ENCODE measurements at regions not wholly inside any gene's neighbourhood (a gene's known extent, or its start where the extent isn't known, plus 50 kb on each side); places are given as distances from the start of the nearest gene placed in this dataset.

- H3K9me3 ChIP-seq: no peaks in the 10 kb centered on the region
- H3K4me3 ChIP-seq: no peak overlapping the region
- intact Hi-C loops (cut with DNase I): no loop called here
- H3K4me1 ChIP-seq: no peaks in the 10 kb centered on the region
- no peaks in the 10 kb centered on the region for H3K36me3 ChIP-seq
- H3K27me3 ChIP-seq: no peaks in the 10 kb centered on the region
- H3K27ac ChIP-seq: no peak overlapping the region
- no peak for DNase-seq (ENCODE audit: low spot score in 2 of 2)
- TF ChIP-seq, protein P1, sequence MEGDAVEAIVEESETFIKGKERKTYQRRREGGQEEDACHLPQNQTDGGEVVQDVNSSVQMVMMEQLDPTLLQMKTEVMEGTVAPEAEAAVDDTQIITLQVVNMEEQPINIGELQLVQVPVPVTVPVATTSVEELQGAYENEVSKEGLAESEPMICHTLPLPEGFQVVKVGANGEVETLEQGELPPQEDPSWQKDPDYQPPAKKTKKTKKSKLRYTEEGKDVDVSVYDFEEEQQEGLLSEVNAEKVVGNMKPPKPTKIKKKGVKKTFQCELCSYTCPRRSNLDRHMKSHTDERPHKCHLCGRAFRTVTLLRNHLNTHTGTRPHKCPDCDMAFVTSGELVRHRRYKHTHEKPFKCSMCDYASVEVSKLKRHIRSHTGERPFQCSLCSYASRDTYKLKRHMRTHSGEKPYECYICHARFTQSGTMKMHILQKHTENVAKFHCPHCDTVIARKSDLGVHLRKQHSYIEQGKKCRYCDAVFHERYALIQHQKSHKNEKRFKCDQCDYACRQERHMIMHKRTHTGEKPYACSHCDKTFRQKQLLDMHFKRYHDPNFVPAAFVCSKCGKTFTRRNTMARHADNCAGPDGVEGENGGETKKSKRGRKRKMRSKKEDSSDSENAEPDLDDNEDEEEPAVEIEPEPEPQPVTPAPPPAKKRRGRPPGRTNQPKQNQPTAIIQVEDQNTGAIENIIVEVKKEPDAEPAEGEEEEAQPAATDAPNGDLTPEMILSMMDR (IDR thresholded peaks at IDR 0.05): no peak
These were observed 70.5 kb upstream of the GCSH start for GRCh38 chr16:81166417-81167300.

DNA sequence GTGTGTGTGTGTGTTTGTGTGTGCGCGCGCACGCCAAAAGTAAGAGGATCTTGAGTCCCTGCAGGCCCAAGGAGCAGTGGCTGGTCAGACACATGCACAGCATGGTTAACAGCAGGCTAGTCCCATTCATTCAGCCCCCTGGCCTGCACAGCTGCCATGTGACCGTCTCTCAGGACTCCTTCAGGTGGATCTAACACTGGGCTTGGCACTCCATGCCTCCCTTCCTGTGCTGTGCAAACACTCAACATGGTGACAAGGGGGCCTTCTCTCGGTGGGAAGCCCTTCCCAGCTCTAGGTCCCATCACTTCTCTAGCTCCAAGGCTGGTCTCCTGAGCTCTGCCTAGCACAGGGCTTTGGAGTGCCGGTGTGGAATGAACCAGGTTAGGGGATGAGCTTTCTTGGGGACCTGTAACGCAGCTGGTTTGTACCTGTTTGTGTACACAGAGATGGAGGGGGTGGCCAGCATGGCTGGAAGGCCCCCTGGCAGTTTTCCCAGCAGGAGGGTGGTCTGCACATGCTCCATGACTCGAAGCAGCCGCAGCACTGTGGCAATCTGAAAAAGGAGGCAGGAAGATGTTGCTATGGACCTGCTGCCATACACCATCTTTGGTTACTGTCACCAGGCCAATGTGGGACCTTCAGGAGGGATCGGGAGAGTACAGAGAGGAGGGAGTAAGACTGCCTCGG is 69.4 kb upstream of the GCSH start:
- H3K36me3 ChIP-seq: no peaks in the 10 kb centered on the region
- H3K9me3 ChIP-seq: no peaks in the 10 kb centered on the region
- intact Hi-C loops (cut with DNase I): no loop called here
- DNase-seq (ENCODE audit: low spot score in 2 of 2): no peak
- H3K27ac ChIP-seq: no peak overlapping the region
- no peak overlapping the region for H3K4me3 ChIP-seq
- H3K4me1 ChIP-seq: no peaks in the 10 kb centered on the region
- H3K27me3 ChIP-seq: no peaks in the 10 kb centered on the region
- TF ChIP-seq, protein P1 (IDR thresholded peaks at IDR 0.05): no peak

DNA sequence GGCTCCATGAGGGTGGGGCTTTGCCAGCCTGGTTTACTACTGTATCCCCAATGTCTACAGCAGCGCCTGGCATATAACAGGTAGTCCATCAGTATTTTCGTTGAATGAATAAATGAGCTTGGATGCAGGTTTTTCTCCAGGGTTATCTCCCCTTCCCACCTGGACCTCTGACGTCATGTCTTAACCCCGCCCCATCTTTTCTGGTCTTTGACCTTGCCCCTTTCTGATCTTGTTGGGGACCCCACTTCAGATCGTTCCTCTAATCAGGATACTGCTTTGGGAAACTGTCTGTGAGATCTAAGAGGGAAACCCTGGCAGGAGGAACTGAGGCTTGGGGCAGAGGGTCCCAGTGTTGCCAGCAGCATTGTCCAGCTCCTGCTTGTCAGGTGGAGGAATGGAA is 68.8 kb upstream of the GCSH start:
- TF ChIP-seq, protein P1 (IDR thresholded peaks at IDR 0.05): no peak
- DNase-seq (ENCODE audit: low spot score in 2 of 2): no peak
- H3K4me3 ChIP-seq: no peak overlapping the region
- no peaks in the 10 kb centered on the region for H3K9me3 ChIP-seq
- H3K27ac ChIP-seq: no peak overlapping the region
- H3K27me3 ChIP-seq: no peaks in the 10 kb centered on the region
- no peaks in the 10 kb centered on the region for H3K36me3 ChIP-seq
- H3K4me1 ChIP-seq: no peaks in the 10 kb centered on the region
- intact Hi-C loops (cut with DNase I): no loop called here

DNA sequence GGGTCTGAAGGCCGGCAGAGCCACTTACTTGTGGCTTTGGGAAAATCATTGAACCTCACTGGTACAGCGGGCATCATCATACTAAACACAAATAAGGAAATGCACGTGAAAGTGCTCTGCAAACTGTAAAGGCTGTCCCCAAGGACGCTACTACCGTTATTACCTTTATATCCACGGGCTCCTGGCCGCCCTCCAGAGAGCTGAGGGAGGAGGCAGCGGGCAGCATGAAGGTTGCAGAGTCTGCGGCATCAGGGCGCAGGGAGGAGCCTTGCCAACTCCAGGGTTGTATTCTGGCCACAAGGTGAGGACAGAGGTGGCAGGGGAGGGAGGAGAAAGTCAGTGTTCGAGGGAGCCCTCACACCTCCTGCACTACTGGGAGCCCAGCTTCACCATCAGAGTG is 68.3 kb upstream of the GCSH start:
- Histone ChIP-seq H3K27me3 (no peaks in the 10 kb centered on the region), H3K4me3 (no peak overlapping the region), H3K27ac (no peak overlapping the region), H3K36me3 (no peaks in the 10 kb centered on the region), H3K9me3 (no peaks in the 10 kb centered on the region), H3K4me1 (no peaks in the 10 kb centered on the region)
- DNase-seq (ENCODE audit: low spot score in 2 of 2): no peak
- TF ChIP-seq, protein P1 (IDR thresholded peaks at IDR 0.05): no peak
- intact Hi-C loops (cut with DNase I): no loop called here

DNA sequence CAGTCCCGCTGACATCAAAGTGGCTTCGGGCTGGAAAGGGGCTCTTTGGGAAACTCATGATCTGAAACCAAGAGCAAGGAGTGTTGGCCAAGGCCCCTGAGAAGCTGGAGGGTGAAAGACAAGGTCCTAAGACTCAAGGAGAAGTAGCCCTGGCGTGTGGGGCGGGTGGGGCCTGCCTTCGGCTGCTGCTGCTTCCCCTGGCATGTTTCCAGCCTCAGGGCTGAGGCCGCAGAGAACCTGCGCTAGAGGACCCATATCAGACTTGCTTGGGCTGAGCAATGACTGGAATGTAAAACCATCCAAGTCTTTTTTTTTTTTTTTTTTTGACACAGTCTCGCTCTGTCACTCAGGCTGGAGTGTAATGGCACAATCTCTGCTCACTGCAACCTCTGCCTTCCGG is 67.5 kb upstream of the GCSH start:
- DNase-seq (ENCODE audit: low spot score in 2 of 2): no peak
- no peaks in the 10 kb centered on the region for H3K4me1 ChIP-seq
- no peaks in the 10 kb centered on the region for H3K27me3 ChIP-seq
- TF ChIP-seq, protein P1 (IDR thresholded peaks at IDR 0.05): no peak
- intact Hi-C loops (cut with DNase I): no loop called here
- H3K4me3 ChIP-seq: no peak overlapping the region
- no peak overlapping the region for H3K27ac ChIP-seq
- no peaks in the 10 kb centered on the region for H3K9me3 ChIP-seq
- no peaks in the 10 kb centered on the region for H3K36me3 ChIP-seq

Measured in ascending aorta (tissue), 2 donors.